CD4-positive, alpha-beta T cell treated with Interleukin-10 for 1 hour (primary cell): ENCODE measurements at regions not wholly inside any gene's neighbourhood (a gene's known extent, or its start where the extent isn't known, plus 50 kb on each side); places are given as distances from the start of the nearest gene placed in this dataset.
"Not testable (repeated sequence)": the region's sequence is repeated elsewhere in the genome, so short reads cannot be mapped to it uniquely, and the experiment has no call there.

Source experiments
- DNase-seq: peaks from one replicate; pipeline ENCODE4 v3.0.0-alpha.2; 2020

DNA sequence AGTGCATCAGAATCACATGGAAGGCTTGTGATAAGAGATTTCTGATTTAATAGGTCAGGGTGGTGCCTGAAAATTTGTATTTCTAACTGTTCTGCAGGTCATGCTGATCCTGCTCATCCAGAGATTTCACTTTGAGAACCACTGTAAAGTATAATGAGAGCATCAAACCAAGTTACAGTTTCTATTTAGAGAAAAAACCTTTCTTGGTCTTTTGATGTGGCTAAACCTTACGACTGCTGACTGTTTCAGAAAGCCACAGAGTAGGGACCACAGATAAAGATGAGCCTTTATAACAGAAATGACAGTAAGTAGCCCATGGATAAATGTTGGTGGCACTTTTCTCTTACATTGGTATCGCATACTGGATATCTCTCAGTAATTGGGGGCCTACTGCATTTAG is 109.4 kb upstream of the FANCL start:
- DNase-seq: no peak

DNA sequence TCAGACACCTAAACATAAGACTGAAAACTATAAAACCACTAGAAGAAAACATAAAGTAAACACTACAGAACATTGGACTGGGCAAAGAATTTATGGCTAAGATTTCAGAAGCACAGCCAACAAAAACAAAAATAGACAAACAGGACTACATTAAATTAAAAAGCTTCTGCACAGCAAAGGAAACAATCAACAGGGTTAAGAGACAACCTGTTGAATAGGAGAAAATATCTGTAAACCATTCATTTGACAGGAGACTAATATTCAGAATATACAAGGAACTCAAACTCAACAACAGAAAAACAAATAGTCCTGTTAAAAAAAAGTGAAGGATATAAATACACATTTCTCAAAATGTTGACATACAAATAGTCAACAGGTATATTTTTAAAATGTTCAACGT is 106.7 kb upstream of the FANCL start:
- no peak for DNase-seq

DNA sequence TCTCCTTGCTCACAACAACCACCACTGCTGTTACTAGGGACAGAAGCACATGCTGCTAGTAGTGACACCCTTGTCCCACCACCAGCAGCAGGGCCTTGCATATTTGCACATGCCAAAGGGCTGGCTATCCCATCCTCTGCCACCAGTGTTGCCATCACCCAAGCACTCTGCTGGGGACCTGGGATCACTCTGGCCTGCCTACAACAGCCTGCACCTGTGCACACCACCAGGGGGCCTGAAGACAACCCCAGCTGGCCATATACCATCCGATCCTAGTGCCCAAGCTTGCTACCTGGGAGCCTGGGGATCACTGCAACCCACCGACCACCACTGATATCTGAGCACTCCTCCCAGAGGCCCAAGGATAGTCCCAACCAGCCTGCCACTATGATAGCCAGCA is 99.9 kb upstream of the FANCL start:
- DNase-seq: no peak

DNA sequence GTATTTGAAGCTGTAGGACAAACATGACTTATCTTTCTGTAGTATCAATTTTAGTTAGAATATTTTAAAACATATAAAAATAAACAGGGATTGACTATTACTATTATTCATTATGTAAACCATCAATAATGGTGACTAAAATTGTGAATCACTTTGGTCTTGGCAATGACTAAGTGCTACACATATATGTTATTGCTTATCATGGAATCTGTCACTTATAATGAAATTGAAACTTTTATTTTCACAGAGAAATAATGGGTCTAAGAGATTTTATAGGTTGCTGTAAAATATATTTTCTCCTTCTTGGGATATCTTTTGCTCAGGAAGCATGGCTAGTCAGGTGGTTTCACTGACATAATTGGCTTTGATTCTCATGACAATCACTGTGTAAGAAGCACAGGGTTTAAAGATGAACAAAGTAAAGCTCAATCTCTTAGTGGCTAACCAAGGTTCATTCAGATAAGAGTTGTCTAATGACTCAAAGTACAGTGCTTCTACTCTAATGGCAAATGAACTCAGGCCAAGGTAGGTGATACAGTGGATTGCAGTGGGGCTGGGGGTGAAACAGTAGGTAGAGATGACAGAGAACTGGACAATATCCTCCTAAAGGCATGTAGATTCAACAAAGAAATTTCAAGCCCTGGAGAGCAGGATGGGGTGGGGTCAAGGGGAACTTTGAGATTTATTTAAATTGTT is 98.6 kb upstream of the FANCL start:
- DNase-seq: no peak

DNA sequence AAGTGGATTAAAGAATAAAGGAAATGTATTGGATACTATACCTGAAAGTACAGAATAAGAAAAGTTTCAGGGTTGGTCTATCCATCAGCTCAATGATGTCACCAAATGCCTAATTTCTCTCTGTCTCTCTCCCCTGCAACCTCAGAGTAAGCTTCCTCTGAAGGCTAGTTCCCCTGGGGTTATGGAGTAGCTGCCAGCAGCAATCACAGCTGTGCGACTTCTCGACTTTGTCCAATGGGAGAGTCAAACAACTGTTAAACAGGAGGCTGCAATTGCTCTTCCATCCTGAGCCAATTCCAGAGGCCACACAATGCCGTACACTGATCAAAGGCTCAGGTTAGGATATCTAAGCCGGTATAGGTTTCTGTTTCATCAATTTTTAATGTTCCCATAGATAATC is 95.3 kb upstream of the FANCL start:
- no peak for DNase-seq

DNA sequence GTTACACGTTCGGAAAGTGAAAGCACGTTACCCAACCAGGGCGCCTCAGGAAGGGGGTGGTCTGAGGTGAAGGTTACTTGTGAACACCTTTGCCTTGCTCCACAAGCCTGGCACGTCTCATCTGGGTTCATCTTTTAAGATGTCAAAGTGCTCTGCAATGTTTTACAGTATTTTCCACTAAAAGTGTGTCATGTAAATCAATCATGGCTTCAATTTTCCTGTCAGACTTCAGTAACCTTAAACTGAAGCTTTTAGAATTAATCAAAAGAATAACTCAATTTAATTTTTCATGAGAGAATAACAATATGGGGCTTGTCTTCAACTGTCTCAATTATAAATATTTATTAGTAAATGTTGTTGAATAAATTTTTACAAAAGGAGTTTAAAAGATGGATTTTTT is 93.3 kb upstream of the FANCL start:
- DNase-seq: no peak

DNA sequence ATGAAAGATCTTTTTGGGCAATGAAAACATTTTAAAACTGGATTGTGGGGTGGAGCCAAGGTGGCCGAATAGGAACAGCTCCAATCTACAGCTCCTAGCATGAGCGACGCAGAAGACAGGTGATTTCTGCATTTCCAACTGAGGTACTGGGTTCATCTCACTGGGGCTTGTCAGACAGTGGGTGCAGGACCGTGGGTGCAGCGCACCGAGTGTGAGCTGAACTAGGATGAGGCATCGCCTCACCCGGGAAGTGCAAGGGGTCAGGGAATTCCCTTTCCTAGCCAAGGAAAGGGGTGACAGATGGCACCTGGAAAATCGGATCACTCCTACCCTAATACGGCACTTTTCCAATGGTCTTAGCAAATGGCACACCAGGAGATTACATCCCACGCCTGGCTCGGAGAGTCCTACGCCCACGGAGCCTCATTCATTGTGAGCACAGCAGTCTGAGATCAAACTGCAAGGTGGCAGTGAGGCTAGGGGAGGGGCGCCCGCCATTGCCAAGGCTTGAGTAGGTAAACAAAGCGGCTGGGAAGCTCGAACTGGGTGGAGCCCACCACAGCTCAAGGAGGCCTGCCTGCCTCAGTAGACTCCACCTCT is 84.3 kb upstream of the FANCL start:
- DNase-seq: not testable (repeated sequence)

DNA sequence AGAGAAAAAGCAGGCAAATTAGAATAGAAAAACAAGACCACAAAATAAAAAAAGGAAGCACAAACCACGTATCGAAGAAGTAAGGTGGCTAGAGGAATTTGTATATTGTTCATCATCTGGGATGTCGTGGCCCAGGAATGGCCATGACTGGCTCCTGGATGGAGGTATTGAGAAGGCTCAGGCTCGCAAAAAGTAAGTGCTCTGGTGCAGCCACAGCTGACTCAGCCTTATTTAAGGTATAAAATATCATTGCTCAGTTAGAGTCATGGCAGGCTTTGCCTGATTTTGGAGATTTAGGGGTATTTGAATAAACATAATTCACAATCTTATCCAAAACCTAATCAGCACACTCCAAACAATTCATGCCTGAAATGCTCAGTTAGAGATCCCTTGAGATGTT is 78.4 kb upstream of the FANCL start:
- DNase-seq: no peak

DNA sequence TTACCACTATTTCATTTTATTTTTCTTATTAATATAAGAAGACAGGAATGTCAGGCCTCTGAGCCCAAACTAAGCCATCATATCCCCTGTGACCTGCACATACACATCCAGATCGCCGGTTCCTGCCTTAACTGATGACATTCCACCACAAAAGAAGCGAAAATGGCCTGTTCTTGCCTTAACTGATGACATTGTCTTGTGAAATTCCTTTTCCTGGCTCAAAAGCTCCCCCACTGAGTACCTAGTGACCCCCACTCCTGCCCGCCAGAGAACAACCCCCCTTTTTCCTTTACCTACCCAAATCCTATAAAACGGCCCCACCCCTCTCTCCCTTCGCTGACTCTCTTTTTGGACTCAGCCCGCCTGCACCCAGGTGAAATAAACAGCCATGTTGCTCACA is 77.8 kb upstream of the FANCL start:
- DNase-seq: not testable (repeated sequence)

DNA sequence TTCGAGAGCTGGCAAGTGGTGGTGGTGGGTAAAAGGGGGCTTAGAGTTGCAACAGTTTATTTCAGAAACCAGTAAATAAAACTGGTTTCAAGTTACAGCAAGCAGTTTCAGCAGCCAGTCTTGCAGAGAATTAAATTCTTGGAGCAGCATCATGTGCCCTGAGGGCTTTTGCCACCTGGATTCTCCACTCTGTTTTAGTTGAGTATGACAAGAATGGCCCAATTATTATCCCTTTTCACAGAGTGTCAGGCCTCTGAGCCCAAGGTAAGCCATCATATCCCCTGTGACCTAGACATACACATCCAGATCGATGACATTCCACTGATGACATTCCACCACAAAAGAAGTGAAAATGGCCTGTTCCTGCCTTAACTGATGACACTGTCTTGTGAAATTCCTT is 72.8 kb upstream of the FANCL start:
- DNase-seq: no peak

DNA sequence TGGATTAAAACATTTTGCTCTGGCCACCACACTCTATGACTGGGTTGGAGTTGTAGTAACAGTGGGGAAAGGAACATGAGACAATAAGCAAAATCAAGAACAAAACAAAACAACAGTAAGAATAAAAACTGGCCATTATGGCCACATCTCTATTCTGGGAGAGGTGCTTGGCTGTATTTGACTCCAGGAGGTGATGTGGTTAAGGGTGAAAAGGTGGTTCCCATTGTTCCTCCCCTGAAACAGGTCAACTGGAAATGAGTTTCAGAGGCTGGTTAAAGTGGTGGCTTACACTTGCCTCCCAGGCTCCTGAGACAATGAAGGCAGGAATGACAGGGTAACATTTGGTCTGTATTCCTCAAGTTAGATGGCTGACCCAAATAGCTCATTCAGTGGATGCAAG is 67.3 kb upstream of the FANCL start:
- DNase-seq: no peak

DNA sequence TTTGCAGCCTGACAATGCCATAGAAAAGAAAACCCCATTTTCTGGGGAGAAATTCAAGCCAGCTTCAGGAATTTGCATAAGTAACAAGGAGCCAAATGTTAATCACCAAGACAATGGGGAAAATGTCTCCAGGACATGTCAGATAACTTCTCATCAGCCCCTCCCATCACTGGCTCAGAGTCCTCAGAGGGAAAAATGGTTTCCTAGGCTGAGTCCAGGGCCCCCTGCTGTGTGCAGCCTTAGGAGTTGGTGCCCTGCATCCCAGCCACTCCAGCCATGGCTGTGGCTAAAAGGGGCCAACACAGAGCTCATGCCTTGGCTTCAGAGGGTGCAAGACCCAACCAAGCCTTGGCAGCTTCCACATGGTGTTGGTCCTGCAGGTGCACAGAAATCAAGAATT is 63.7 kb upstream of the FANCL start:
- no peak for DNase-seq

DNA sequence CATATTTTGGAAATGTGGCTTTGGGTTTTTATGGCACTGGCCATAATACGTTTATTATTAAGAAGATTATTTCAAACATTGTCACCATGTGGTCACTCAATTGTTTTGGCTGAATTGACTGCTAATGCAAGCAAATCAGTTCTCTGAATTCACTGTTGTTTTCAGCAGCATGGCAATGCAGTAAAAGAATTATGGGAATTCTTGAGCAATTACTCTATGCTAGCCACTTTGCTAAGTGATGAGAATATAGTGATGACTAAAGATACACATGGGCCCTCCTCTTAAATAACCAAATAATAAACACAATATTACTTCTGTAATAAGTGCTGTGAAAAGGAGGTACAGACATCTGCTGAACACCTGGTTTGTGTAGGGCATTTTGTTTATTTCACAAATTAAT is 58.0 kb upstream of the FANCL start:
- DNase-seq: no peak

DNA sequence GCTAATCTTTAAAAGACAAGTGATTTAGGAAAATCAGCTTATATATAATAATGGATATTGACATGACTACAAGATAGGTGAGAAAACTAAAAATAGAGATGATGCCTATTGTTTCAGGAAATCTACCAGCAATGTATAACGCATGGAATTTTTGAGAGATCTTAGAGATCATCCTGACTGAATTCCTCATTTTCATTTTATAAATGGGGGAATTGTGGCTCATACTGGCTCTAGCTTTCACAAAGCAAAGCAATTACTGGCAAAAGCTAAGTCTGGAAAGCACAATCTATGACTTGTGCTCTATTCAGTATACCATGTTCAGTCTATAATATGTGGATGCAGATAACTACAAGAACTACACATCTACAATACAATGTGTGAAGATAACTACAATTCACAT is 51.9 kb upstream of the FANCL start:
- no peak for DNase-seq

DNA sequence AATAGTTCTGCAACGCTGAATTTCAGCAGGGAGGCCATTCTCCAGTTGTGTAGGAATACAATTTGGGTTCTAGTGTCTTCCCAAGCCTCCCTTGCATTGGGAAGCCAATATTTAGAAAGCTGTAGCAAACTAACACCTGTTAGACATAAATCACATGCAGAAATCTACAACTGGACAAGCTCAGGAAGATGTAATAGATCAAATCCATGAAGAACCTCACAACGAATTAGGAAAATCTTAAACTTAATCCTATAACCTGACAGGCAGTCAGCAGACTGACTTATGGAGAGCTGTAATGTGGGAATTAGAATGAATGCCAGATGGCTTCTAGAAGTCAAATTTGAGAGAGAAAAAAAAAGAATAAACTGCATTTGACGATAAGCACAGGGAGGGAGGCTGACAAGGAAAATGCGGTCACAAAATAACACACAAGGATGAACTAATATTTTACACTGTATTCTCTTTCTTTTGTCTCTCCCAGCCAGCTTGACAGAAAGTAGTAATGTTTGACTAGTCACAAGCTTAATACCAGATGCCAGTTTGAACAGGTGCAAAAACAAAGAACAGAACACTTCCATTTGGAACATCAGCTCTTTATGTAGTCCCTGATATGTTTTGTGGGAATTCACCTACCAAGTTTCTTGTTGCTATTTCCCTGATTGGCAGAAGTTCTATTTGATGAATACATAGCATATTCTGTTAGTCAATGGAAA is 50.8 kb upstream of the FANCL start:
- no peak for DNase-seq
